HCT116 (cell line): ENCODE measurements at regions not wholly inside any gene's neighbourhood (a gene's known extent, or its start where the extent isn't known, plus 50 kb on each side); places are given as distances from the start of the nearest gene placed in this dataset.

Experiments
- ATAC-seq: fragments of 200-7000 bp; cut with Tn5 transposase; 2 replicates; pipeline ENCODE4 v1.9.1; 2020; ENCODE audit warnings: mild to moderate bottlenecking, moderate library complexity
- BruUV-seq: library from RNA; stranded (reverse); fragments of 400-500 nt; replicated peaks from 2 replicates; lab custom pipeline; 2021; lab: Mats Ljungman, UMichigan
- CTCF ChIA-PET: fragments of 300-600 bp; sonication (Branson Sonifier 250); formaldehyde crosslinking; loops from one replicate; lab custom pipeline; 2021; ENCODE audit warnings: antibody characterized with exemption; lab: Charles Lee
- POLR2A ChIA-PET: fragments of 300-600, 350-600 bp; sonication (Branson Sonifier 250); formaldehyde crosslinking; loops from one replicate; lab custom pipeline; 2021; ENCODE audit warnings: antibody characterized with exemption; lab: Charles Lee
- RAD21 ChIA-PET, 2 experiments: fragments of 300-600 bp; sonication (Branson Sonifier 250); formaldehyde crosslinking; loops; one replicate each; lab custom pipeline; 2023; ENCODE audit warnings: low total read pairs in 2 of 2; ENCODE audit not compliant: uncharacterized antibody in 2 of 2, unreplicated experiment in 2 of 2, low non-redundant PET in 1 of 2; lab: Charles Lee
- DNase-seq: peaks from one replicate; pipeline ENCODE4 v3.0.0-alpha.2; 2010; ENCODE audit warnings: low read depth, low spot score
- H2AFZ ChIP-seq: fragments of 200-600 bp; shearing (Covaris generic), sonication (generic); 2 replicates; pipeline ENCODE4 v1.6.1; 2017; ENCODE audit warnings: low read depth, mixed run types, mixed read lengths, antibody characterized with exemption, low read length; ENCODE audit not compliant: poor library complexity, severe bottlenecking
- H3K27ac ChIP-seq: 2 replicates; pipeline ENCODE4 v1.5.1; 2012; ENCODE audit warnings: low read depth, low read length
- H3K27me3 ChIP-seq: fragments of 200-600 bp; sonication (generic); 2 replicates; pipeline ENCODE4 v1.6.1; 2016; ENCODE audit warnings: mixed run types, low read length, mixed read lengths; ENCODE audit not compliant: insufficient read depth
- H3K36me3 ChIP-seq, 2 experiments: fragments of 200-500 bp in 1 of 2; fragments of 200-600 bp in 1 of 2; sonication (Bioruptor generic) in 1 of 2; sonication (generic) in 1 of 2; 2 replicates each; pipeline versions ENCODE4 v1.5.1 to v1.6.1; 2014 to 2016; ENCODE audit warnings: low read length in 2 of 2, inconsistent platforms in 1 of 2, mixed read lengths in 1 of 2, mixed run types in 1 of 2; ENCODE audit not compliant: insufficient read depth in 2 of 2, control insufficient read depth in 1 of 2
- H3K4me1 ChIP-seq, 2 experiments: fragments of 200-600 bp in 1 of 2; sonication (generic) in 1 of 2; 2 replicates each; pipeline versions ENCODE4 v1.5.1 to v1.6.1; 2012 to 2017; ENCODE audit warnings: low read length in 2 of 2, inconsistent platforms in 1 of 2, mild to moderate bottlenecking in 1 of 2, mixed read lengths in 1 of 2, mixed run types in 1 of 2, moderate library complexity in 1 of 2; ENCODE audit not compliant: insufficient read depth in 2 of 2, control insufficient read depth in 1 of 2
- H3K4me2 ChIP-seq: fragments of 200-600 bp; sonication (generic); 2 replicates; pipeline ENCODE4 v1.6.1; 2017; ENCODE audit warnings: mixed run types, low read length, mixed read lengths
- H3K4me3 ChIP-seq, 2 experiments: fragments of 200-600 bp in 1 of 2; sonication (generic) in 1 of 2; replicated peaks in 1 of 2; 2 replicates each; pipeline ENCODE4 v1.5.1; 2011 to 2016; ENCODE audit warnings: low read length in 2 of 2, control low read depth in 1 of 2, low read depth in 1 of 2, mild to moderate bottlenecking in 1 of 2, mixed read lengths in 1 of 2, mixed run types in 1 of 2
- H3K79me2 ChIP-seq: fragments of 200-600 bp; sonication (generic); 2 replicates; pipeline ENCODE4 v1.6.1; 2017; ENCODE audit warnings: mild to moderate bottlenecking, mixed run types, low read length, moderate library complexity, mixed read lengths; ENCODE audit not compliant: insufficient read depth
- H3K9ac ChIP-seq: fragments of 200-600 bp; sonication (generic); 2 replicates; pipeline ENCODE4 v1.6.1; 2016; ENCODE audit warnings: low read length, mixed read lengths
- H3K9me2 ChIP-seq: fragments of 200-600 bp; sonication (generic), shearing (Covaris generic); 2 replicates; pipeline ENCODE4 v1.6.1; 2017; ENCODE audit warnings: mixed run types, mild to moderate bottlenecking, moderate library complexity; ENCODE audit not compliant: insufficient read depth
- H3K9me3 ChIP-seq, 2 experiments: fragments of 200-500 bp in 1 of 2; fragments of 200-600 bp in 1 of 2; sonication (Bioruptor generic) in 1 of 2; sonication (generic) in 1 of 2; 2 replicates each; pipeline ENCODE4 v1.6.1; 2014 to 2017; ENCODE audit warnings: low read length in 2 of 2, mixed read lengths in 2 of 2, inconsistent platforms in 1 of 2, low read depth in 1 of 2, mild to moderate bottlenecking in 1 of 2, mixed run types in 1 of 2, moderate library complexity in 1 of 2; ENCODE audit not compliant: control insufficient read depth in 1 of 2, insufficient read depth in 1 of 2
- H4K20me1 ChIP-seq: fragments of 200-600 bp; sonication (generic), shearing (Covaris generic); 2 replicates; pipeline ENCODE4 v1.6.1; 2017; ENCODE audit warnings: mixed run types, mild to moderate bottlenecking, moderate library complexity; ENCODE audit not compliant: insufficient read depth
- ATF3 ChIP-seq: IDR thresholded peaks from 2 replicates; pipeline ENCODE4 v1.6.1; 2012
- CBX3 ChIP-seq: IDR thresholded peaks from 2 replicates; pipeline ENCODE4 v1.6.1; 2012; ENCODE audit warnings: low read depth
- CEBPB ChIP-seq: IDR thresholded peaks from 2 replicates; pipeline ENCODE4 v1.6.1; 2012; ENCODE audit warnings: low read depth
- ELF1 ChIP-seq: IDR thresholded peaks from 2 replicates; pipeline ENCODE4 v1.6.1; 2012; ENCODE audit warnings: low read depth, borderline replicate concordance
- EZH2phosphoT487 ChIP-seq: fragments of 200-600 bp; IDR thresholded peaks from 2 replicates; pipeline ENCODE4 v1.6.1; 2018; ENCODE audit warnings: antibody characterized with exemption, borderline replicate concordance
- FOSL1 ChIP-seq: IDR thresholded peaks from 2 replicates; pipeline ENCODE4 v1.6.1; 2012; ENCODE audit warnings: low read depth
- POLR2A ChIP-seq: IDR thresholded peaks from 2 replicates; pipeline ENCODE4 v1.7.0; 2011; ENCODE audit warnings: borderline replicate concordance; ENCODE audit not compliant: insufficient read depth, insufficient read length; ENCODE audit errors: extremely low read depth
- REST ChIP-seq: IDR thresholded peaks from 2 replicates; pipeline ENCODE4 v1.6.1; 2012; ENCODE audit warnings: low read depth
- TCF7L2 ChIP-seq: IDR thresholded peaks from 2 replicates; pipeline ENCODE4 v1.7.0; 2011; ENCODE audit warnings: borderline replicate concordance, inconsistent platforms; ENCODE audit not compliant: insufficient read depth, insufficient read length; ENCODE audit errors: extremely low read depth
- YY1 ChIP-seq: IDR thresholded peaks from 2 replicates; pipeline ENCODE4 v1.6.1; 2011; ENCODE audit warnings: low read length, low read depth, moderate library complexity, mild to moderate bottlenecking; ENCODE audit not compliant: insufficient replicate concordance; ENCODE audit errors: extremely low read depth
- ZFX ChIP-seq: fragments of 450-650 bp; IDR thresholded peaks from 2 replicates; pipeline ENCODE4 v1.6.1; 2017
- ZNF274 ChIP-seq: fragments of 200-500 bp; sonication (Bioruptor generic); IDR thresholded peaks from 2 replicates; pipeline ENCODE4 v1.6.1; 2014; ENCODE audit warnings: mild to moderate bottlenecking, low read depth, low read length, inconsistent platforms
- intact Hi-C: fragments of 100-400 bp; cut with micrococcal nuclease; formaldehyde crosslinking; loops from 2 replicates; pipeline ENCODE4 v1.10.0; 2022

- H3K9me2 ChIP-seq: no peaks in the 10 kb centered on the region; the same call in 1 of the 2 replicates
- TF ChIP-seq YY1 (no peak), ZFX (no peak), REST (no peak), ATF3 (no peak), CEBPB (no peak), FOSL1 (no peak), CBX3 (no peak), ZNF274 (no peak), ELF1 (no peak), EZH2phosphoT487 (no peak), TCF7L2 (no peak), POLR2A (no peak)
- TF ChIP-seq, all 23 proteins: peak for 0
- RAD21 ChIA-PET: no interaction called here
- Histone ChIP-seq H3K4me2 (no peak overlapping the region), H3K27me3 (no peaks in the 10 kb centered on the region), H3K9ac (no peak overlapping the region), H3K9me3 (no peaks in the 10 kb centered on the region), H2AFZ (no peak overlapping the region), H3K4me1 (peaks cover 10 to 17% of the 10 kb centered on the region in 2 experiments; a peak in 3 of 4 replicates), H3K36me3 (no peaks in the 10 kb centered on the region), H3K79me2 (no peaks in the 10 kb centered on the region), H4K20me1 (no peaks in the 10 kb centered on the region), H3K27ac (no peak overlapping the region), H3K4me3 (no peak overlapping the region)
- intact Hi-C loops: no loop called here
- POLR2A ChIA-PET: no interaction called here
- ATAC-seq (no peak), DNase-seq (no peak)
- CTCF ChIA-PET: no interaction called here
- no TSS peak for BruUV-seq
Observed at GRCh38 chr3:30076899-30077298, 529.5 kb upstream of the TGFBR2 start.
